Immature natural killer cell (primary cell): ENCODE measurements at regions not wholly inside any gene's neighbourhood (a gene's known extent, or its start where the extent isn't known, plus 50 kb on each side); places are given as distances from the start of the nearest gene placed in this dataset.

Experiments
- DNase-seq, 3 donors: peaks; one replicate each; pipeline ENCODE4 v3.0.0; 2022; ENCODE audit warnings: mixed read lengths in 1 of 3
- H3K27ac Mint-ChIP-seq, 6 donors: one replicate each; pipeline ENCODE4 v1.8.0; 2020; ENCODE audit warnings: mixed read lengths in 6 of 6, mild to moderate bottlenecking in 5 of 6, inconsistent platforms in 4 of 6, moderate library complexity in 3 of 6
- H3K27me3 Mint-ChIP-seq, 3 donors: one replicate each; pipeline ENCODE4 v1.8.0; 2020 to 2021; ENCODE audit warnings: low read depth in 3 of 3, mild to moderate bottlenecking in 3 of 3, mixed read lengths in 3 of 3, moderate library complexity in 3 of 3, inconsistent platforms in 1 of 3
- H3K36me3 Mint-ChIP-seq, 3 donors: one replicate each; pipeline ENCODE4 v1.8.0; 2020; ENCODE audit warnings: mixed read lengths in 3 of 3, inconsistent platforms in 2 of 3, mild to moderate bottlenecking in 2 of 3
- H3K4me1 Mint-ChIP-seq, 2 donors: one replicate each; pipeline ENCODE4 v1.8.0; 2020; ENCODE audit warnings: inconsistent platforms in 2 of 2, mild to moderate bottlenecking in 2 of 2, mixed read lengths in 2 of 2, moderate library complexity in 1 of 2
- H3K4me3 Mint-ChIP-seq, 5 donors: one replicate each; pipeline ENCODE4 v1.8.0; 2020; ENCODE audit warnings: mild to moderate bottlenecking in 5 of 5, mixed read lengths in 5 of 5, inconsistent platforms in 3 of 5, moderate library complexity in 3 of 5
- H3K9me3 Mint-ChIP-seq, 6 donors: one replicate each; pipeline ENCODE4 v1.8.0; 2020; ENCODE audit warnings: mild to moderate bottlenecking in 6 of 6, mixed read lengths in 6 of 6, inconsistent platforms in 4 of 6, moderate library complexity in 3 of 6

DNA sequence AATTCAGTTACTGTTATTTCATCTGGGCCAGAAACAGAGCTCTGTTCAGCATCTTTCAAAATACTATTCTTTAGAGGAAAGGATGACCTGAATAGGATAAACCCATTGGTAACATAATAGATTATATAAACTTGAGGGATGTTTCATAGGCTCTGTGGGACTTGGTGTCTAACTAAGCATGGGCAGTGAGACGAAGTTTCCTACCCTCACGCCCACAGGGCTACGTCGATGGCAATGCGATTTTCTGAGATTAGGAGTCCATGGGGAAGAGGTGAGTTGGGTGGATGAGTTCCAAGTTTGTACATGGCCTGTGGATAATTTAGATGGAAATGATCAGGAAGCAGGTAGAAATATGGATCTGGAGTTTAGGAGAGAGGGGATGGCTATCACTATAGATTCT, 115.2 kb upstream of the TBL1XR1 start:
- H3K36me3 Mint-ChIP-seq: peaks cover 0 to 10% (median 4%) of the 10 kb centered on the region in 3 donors
- H3K27me3 Mint-ChIP-seq: peaks cover 0 to 2% (median 1%) of the 10 kb centered on the region in 3 donors
- H3K4me3 Mint-ChIP-seq: no peak overlapping the region
- DNase-seq: no peak
- H3K4me1 Mint-ChIP-seq: peaks cover 4 to 5% of the 10 kb centered on the region in 2 donors
- H3K27ac Mint-ChIP-seq: peak overlapping the region in 1 of 6 donors; percentile 13
- peaks cover 6 to 23% (median 10%) of the 10 kb centered on the region in 6 donors for H3K9me3 Mint-ChIP-seq

DNA sequence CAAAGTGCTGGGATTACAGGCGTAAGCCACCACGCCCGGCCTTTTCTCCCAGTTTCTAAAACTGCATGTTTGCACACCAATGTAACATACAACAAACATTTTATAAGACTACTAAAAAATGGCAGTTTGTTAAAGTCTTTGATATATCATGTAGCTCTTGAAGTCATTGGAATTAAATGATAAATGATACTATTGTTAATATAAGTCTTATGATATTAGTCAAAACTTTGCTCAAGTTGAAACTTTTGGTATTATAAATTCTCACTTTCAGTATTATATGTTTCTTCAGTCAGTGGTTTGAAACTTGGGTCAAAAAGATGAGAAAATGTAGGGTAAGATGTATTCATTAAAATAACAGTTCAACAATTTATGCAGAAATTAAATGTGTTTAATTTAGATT, 117.6 kb upstream of the TBL1XR1 start:
- DNase-seq: no peak
- Mint-ChIP-seq H3K4me1 (peaks cover 11 to 18% of the 10 kb centered on the region in 2 donors), H3K27me3 (peaks cover 5 to 8% (median 6%) of the 10 kb centered on the region in 3 donors), H3K9me3 (peaks cover 7 to 15% (median 10%) of the 10 kb centered on the region in 6 donors), H3K4me3 (no peak overlapping the region), H3K36me3 (peaks cover 0 to 10% (median 4%) of the 10 kb centered on the region in 3 donors), H3K27ac (no peak overlapping the region)

DNA sequence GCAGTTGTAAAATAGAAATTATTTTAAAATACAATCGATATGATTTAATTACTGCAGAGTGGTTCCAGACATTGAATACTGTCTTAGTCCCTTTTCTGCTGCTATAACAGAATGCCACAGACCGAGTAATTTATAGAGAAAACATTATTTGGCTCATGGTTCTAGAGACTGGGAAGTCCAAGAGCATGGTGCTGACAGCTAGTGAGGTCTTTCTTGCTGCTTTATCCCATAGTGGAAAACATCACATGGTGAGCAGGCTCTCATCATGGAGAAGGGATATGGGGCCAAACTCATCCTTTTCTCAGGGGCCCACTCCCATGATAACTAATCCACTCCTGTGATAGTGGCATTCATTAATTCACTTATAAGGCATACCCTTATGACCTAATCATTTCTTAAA, 120.0 kb upstream of the TBL1XR1 start:
- Mint-ChIP-seq H3K4me1 (peaks cover 19 to 34% of the 10 kb centered on the region in 2 donors), H3K4me3 (peak overlapping the region in 3 of 5 donors; percentile 49 to 73 (median 71)), H3K9me3 (peaks cover 0 to 2% (median under 1%) of the 10 kb centered on the region in 6 donors), H3K27me3 (peaks cover 5 to 8% (median 5%) of the 10 kb centered on the region in 3 donors), H3K36me3 (peaks cover 0 to 3% (median 0%) of the 10 kb centered on the region in 3 donors), H3K27ac (peak overlapping the region in 1 of 6 donors; percentile 81)
- DNase-seq: no peak

DNA sequence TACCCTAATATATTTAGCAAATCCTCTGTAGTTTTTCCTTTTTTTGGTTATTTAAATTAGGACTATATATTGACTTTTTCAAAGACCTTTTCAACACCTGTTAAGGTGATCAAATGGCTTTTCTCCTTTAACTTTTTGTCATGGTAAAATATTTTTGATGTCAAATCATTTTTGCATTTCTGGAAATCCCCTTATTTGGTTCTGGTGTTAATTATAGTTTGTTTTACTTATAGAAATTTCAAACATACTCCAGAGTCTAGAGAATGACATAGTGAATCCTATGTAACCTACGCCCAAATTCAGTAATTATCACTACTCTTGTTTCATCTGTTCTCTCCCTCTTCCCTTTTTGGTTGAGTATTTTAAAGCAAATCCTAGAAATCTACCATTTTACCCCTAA, 121.3 kb upstream of the TBL1XR1 start:
- Mint-ChIP-seq H3K36me3 (no peaks in the 10 kb centered on the region), H3K27ac (no peak overlapping the region), H3K9me3 (peaks cover 0 to 2% (median 0%) of the 10 kb centered on the region in 6 donors), H3K4me3 (peak overlapping the region in 1 of 5 donors; percentile 27), H3K4me1 (peaks cover 19 to 34% of the 10 kb centered on the region in 2 donors), H3K27me3 (peaks cover 5 to 8% (median 5%) of the 10 kb centered on the region in 3 donors)
- DNase-seq: no peak

DNA sequence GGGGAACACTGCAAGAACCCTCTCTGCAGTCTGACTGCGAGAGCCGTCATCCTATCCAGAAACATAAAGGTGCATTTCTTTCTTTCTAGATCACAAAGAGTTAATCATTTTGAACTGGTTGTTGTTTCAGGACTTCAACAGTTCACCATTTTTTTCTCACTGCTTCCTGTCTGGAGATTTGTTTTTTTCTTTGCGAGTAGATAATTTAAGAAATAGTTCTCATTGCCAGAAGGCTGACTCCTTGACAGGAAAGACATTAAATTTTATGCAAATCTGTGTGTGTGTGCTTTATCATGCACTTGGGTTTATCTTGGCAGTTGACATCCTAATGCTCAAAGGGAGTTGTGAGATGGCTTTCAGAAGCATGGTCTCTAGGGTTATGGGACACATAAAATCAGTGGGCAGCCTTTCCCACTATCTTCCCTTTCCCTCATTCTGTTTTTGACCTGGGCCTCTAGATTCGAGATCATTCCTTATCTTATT, 123.5 kb upstream of the TBL1XR1 start:
- H3K27me3 Mint-ChIP-seq: peaks cover 5 to 8% (median 5%) of the 10 kb centered on the region in 3 donors
- H3K4me3 Mint-ChIP-seq: no peak overlapping the region
- H3K4me1 Mint-ChIP-seq: peaks cover 21 to 34% of the 10 kb centered on the region in 2 donors
- H3K9me3 Mint-ChIP-seq: peaks cover 0 to 2% (median 0%) of the 10 kb centered on the region in 6 donors
- no peak for DNase-seq
- no peaks in the 10 kb centered on the region for H3K36me3 Mint-ChIP-seq
- H3K27ac Mint-ChIP-seq: peak overlapping the region in 1 of 6 donors; percentile 24

DNA sequence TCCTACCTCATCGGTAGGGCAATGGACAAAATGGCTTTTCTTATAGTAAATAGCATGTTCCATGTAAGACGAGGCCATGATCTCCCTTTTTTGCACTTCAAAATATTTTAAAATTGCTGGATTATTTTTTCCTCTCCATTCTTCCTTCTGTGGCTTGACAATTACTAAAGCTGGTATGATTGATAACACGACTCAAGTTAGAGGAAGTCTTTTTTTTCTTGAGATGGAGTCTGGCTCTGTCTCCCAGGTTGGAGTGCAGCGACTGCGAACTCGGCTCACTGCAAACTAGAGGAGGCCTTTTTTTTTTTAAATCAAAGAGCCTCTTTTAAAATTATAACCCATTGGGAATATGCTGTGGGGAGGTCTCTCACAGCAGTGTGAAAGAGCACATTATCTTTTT, 124.5 kb upstream of the TBL1XR1 start:
- Mint-ChIP-seq H3K9me3 (peaks cover 0 to 2% (median 0%) of the 10 kb centered on the region in 6 donors), H3K27ac (no peak overlapping the region), H3K36me3 (no peaks in the 10 kb centered on the region), H3K4me3 (no peak overlapping the region), H3K4me1 (peaks cover 21 to 34% of the 10 kb centered on the region in 2 donors), H3K27me3 (peaks cover 5 to 8% (median 5%) of the 10 kb centered on the region in 3 donors)
- no peak for DNase-seq

DNA sequence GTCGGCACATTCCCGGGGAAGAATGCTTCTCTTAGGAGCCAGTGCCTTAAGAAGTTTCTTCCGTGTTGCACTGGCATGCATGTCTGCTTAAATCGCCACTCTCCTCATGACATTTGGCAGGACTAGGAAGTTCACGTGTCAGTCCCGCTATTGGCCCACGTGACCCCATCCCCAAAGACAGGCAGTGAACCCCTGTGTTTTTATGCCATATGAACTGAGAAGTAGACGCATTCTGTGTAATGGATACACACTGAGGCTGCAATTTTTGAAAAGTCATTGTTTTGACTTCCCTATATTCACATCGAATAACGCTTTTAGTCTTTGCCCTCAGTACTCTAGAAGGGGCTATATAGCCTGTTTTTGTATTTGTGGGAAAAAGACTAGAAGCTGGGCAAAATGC, 125.6 kb upstream of the TBL1XR1 start:
- Mint-ChIP-seq H3K4me1 (peaks cover 13 to 25% of the 10 kb centered on the region in 2 donors), H3K4me3 (no peak overlapping the region), H3K27ac (no peak overlapping the region), H3K36me3 (no peaks in the 10 kb centered on the region), H3K27me3 (peaks cover 2 to 5% (median 3%) of the 10 kb centered on the region in 3 donors), H3K9me3 (peaks cover 0 to 2% (median 0%) of the 10 kb centered on the region in 6 donors)
- no peak for DNase-seq

DNA sequence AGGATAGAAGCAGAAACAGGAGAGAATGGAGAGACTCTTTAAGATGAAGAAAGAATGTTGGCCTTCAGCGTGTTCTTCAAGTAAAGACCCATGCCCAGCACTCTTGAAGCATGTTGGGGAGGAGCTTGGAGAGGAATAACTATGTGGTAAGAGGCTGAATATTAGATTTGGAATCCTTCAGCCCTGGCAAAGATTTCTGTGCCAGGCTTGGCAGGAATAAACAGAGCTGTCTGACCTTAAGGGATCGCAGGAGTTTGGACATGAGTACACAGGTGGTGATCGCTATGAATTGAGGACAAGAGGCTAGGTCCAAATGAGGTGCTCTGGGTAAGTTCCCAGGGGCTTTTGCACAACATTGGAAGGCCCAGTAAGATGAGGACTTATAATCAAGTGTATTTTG, 132.6 kb upstream of the TBL1XR1 start:
- DNase-seq: no peak
- H3K27ac Mint-ChIP-seq: no peak overlapping the region
- H3K9me3 Mint-ChIP-seq: no peaks in the 10 kb centered on the region
- no peak overlapping the region for H3K4me3 Mint-ChIP-seq
- no peaks in the 10 kb centered on the region for H3K36me3 Mint-ChIP-seq
- peaks cover 19 to 26% of the 10 kb centered on the region in 2 donors for H3K4me1 Mint-ChIP-seq
- peaks cover 0 to 2% (median 1%) of the 10 kb centered on the region in 3 donors for H3K27me3 Mint-ChIP-seq

DNA sequence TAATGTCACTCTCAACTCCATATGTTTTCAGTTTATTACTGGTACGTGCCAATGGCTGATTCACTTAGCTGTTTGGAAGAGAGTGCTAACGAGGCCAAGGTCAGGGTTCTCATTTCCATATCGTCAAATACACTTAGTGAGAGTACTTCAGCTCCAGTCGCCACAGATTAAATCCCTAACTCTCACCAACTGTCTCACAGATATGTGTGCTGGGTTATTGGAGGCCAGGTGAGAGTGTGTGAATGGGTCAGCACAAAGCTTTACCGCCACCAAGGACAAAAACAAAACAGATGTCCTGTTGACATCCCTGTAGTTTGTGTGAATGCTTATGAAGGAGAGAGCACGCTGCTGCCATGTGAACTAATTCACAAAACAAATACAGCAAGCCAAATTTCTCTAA, 133.5 kb upstream of the TBL1XR1 start:
- Mint-ChIP-seq H3K4me1 (peaks cover 19 to 29% of the 10 kb centered on the region in 2 donors), H3K9me3 (no peaks in the 10 kb centered on the region), H3K4me3 (no peak overlapping the region), H3K27ac (no peak overlapping the region), H3K36me3 (no peaks in the 10 kb centered on the region), H3K27me3 (peaks cover 0 to 2% (median 1%) of the 10 kb centered on the region in 3 donors)
- DNase-seq: no peak

DNA sequence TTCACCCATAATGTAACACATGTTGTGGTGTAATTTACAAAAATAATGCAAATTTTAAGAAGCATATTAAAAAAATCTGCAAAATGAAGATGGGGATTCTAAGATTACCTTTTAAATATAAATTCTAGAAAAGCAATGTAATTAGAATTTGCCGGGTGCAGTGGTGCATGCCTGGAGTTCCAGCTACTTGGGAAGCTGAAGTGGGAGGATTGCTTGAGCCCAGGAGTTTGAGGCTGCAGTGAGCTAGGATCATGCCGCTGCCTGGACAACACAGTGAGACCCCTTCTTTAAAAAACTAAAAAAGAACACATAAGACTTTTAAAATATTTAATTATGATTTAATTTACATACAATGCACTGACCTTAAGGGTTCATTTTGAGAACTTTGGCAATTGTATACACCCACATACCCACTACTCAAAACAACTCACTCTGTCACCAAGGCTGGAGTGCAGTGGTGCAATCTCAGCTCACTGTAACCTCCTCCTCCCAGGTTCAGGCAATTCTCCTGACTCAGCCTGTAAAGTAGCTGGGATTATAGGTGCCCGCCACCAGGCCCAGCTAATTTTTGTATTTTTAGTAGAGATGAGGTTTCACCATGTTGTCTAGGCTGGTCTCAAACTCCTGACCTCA, 134.0 kb upstream of the TBL1XR1 start:
- no peak for DNase-seq
- Mint-ChIP-seq H3K9me3 (no peaks in the 10 kb centered on the region), H3K36me3 (no peaks in the 10 kb centered on the region), H3K27ac (no peak overlapping the region), H3K4me1 (peaks cover 21 to 29% of the 10 kb centered on the region in 2 donors), H3K27me3 (peaks cover 0 to 2% (median 1%) of the 10 kb centered on the region in 3 donors), H3K4me3 (no peak overlapping the region)

DNA sequence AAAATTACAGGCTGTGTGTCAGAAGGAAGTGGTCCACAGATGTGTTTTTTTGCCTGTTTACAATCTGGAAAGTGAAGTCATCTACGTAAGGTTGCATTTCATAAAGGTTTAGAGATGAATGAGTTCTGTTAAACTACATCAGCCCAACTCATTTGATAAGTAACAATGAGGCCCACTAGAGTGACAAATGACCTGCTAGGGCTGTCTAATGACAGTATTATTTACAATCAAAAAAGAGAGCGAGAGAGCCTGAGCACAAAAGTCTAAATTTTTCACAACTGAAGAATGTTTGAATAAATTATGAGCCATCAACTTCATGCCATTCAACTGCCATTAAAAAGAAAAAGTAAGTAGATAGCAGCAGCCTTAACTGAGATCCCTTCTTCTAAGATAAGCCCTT, 135.7 kb upstream of the TBL1XR1 start:
- no peak overlapping the region for H3K27ac Mint-ChIP-seq
- H3K9me3 Mint-ChIP-seq: no peaks in the 10 kb centered on the region
- peaks cover 32 to 41% of the 10 kb centered on the region in 2 donors for H3K4me1 Mint-ChIP-seq
- no peaks in the 10 kb centered on the region for H3K36me3 Mint-ChIP-seq
- H3K4me3 Mint-ChIP-seq: no peak overlapping the region
- DNase-seq: no peak
- peaks cover 0 to 6% (median 0%) of the 10 kb centered on the region in 3 donors for H3K27me3 Mint-ChIP-seq

DNA sequence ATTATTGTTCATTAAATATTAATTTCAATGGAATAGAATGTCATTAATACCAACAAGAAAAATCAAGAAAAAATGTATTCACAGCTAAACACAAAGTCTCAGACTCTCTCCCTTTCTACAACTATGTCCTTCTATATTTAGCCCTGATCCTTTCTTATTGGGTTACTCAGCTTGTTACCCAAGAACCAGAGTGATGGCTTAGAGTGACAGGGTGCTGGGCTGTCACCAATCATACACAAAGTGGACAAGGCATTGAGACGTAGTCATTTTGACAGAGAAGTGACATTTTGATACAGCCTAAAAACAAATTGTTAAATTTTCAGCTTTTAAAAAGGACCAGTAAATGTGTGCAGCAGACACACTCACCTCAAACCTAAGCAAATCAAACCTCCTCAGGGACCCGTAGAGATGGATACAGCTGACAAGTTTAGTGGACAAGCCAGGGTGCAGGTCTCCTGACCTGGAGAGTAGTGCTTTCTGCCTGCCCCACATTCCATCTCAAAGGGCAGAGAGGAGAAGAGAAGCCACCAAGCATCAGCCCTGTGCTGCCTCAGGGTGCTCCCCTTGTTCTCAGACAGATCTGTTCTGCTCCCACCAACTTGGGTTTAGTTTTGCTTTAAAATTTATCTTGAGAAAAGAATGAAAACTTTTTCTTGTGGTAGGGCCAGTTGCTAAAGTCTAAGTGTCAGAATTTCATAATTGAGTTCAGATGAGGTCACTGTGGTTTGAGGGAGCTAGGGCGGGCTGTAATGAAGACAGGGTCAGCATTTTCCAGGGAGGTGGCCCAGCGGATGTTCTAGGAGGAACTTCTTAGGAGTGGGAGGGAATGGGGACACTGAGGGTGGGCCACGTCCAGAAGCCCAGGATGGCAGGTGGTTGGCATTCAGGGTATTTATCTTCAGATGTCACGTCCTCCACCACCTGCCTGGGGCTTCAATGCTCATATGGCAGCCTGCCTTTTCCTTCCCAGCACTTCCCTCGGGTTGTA, 136.5 kb upstream of the TBL1XR1 start:
- H3K9me3 Mint-ChIP-seq: no peaks in the 10 kb centered on the region
- peak overlapping the region in 2 of 5 donors; percentile 5 to 42 for H3K4me3 Mint-ChIP-seq
- peaks cover 39 to 50% of the 10 kb centered on the region in 2 donors for H3K4me1 Mint-ChIP-seq
- no peaks in the 10 kb centered on the region for H3K36me3 Mint-ChIP-seq
- peaks cover 0 to 5% (median 2%) of the 10 kb centered on the region in 3 donors for H3K27me3 Mint-ChIP-seq
- H3K27ac Mint-ChIP-seq: peak overlapping the region in 2 of 6 donors; percentile 66 to 82
- peak in 2 of 3 donors; percentile 30 for DNase-seq

DNA sequence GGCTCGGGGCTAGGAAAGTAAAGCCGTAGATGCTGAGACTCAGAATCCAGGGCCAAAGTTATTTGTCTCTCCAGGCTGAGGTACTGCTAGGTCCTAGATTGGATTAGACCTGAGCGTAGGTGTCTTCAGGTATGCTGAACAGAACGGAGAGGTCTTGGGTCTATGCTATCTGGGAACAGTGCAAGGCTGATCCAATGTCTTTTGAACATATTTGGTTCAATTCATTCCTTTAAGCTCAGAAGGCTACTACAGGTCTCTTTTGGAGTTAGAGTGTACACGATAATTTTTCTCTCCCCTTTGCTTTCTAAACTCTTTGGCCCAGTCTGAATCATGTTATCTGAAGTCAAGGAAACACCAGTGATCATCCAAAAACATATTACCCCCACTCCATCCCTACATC, 137.5 kb upstream of the TBL1XR1 start:
- DNase-seq: no peak
- H3K27ac Mint-ChIP-seq: peak overlapping the region in 2 of 6 donors; percentile 3 to 66
- no peaks in the 10 kb centered on the region for H3K9me3 Mint-ChIP-seq
- H3K27me3 Mint-ChIP-seq: peaks cover 0 to 5% (median 2%) of the 10 kb centered on the region in 3 donors
- peaks cover 47 to 58% of the 10 kb centered on the region in 2 donors for H3K4me1 Mint-ChIP-seq
- no peaks in the 10 kb centered on the region for H3K36me3 Mint-ChIP-seq
- no peak overlapping the region for H3K4me3 Mint-ChIP-seq
